Osteoblast (primary cell): ENCODE measurements at regions not wholly inside any gene's neighbourhood (a gene's known extent, or its start where the extent isn't known, plus 50 kb on each side); places are given as distances from the start of the nearest gene placed in this dataset.

ENCODE experiments used
- DNase-seq: peaks from one replicate; pipeline ENCODE4 v3.0.0; 2011; ENCODE audit warnings: low spot score, mixed read lengths; ENCODE audit not compliant: insufficient read length; ENCODE audit errors: missing footprints
- H2AFZ ChIP-seq: 2 replicates; pipeline ENCODE4 v1.6.0; 2011; ENCODE audit warnings: mild to moderate bottlenecking, low read length
- H3K27ac ChIP-seq: 2 replicates; pipeline ENCODE4 v1.5.1; 2011; ENCODE audit warnings: mild to moderate bottlenecking, low read depth, low read length, moderate library complexity
- H3K27me3 ChIP-seq: 2 replicates; pipeline ENCODE4 v1.6.0; 2012; ENCODE audit warnings: mild to moderate bottlenecking, control low read depth, inconsistent platforms, low read length, moderate library complexity; ENCODE audit not compliant: insufficient read depth
- H3K36me3 ChIP-seq: 2 replicates; pipeline ENCODE4 v1.5.1; 2011; ENCODE audit warnings: mild to moderate bottlenecking, low read length, control low read depth, moderate library complexity; ENCODE audit not compliant: insufficient read depth
- H3K4me1 ChIP-seq: 2 replicates; pipeline ENCODE4 v1.5.1; 2011; ENCODE audit warnings: mild to moderate bottlenecking, low read length, control low read depth, moderate library complexity; ENCODE audit not compliant: insufficient read depth
- H3K4me2 ChIP-seq: 2 replicates; pipeline ENCODE4 v1.6.0; 2011; ENCODE audit warnings: mild to moderate bottlenecking, low read length; ENCODE audit not compliant: insufficient read depth
- H3K4me3 ChIP-seq: fragments of 200-600 bp; sonication (generic); 3 replicates; pipeline ENCODE4 v1.5.1; 2012; ENCODE audit warnings: mild to moderate bottlenecking, low read length, inconsistent platforms; ENCODE audit not compliant: insufficient read depth
- H3K79me2 ChIP-seq: 2 replicates; pipeline ENCODE4 v1.6.0; 2012; ENCODE audit warnings: mild to moderate bottlenecking, low read length, control low read depth, inconsistent platforms; ENCODE audit not compliant: insufficient read depth
- H3K9me3 ChIP-seq: 2 replicates; pipeline ENCODE4 v1.5.1; 2011; ENCODE audit warnings: low read depth, low read length, control low read depth
- H4K20me1 ChIP-seq: 2 replicates; pipeline ENCODE4 v1.6.0; 2012; ENCODE audit warnings: mild to moderate bottlenecking, low read length, control low read depth; ENCODE audit not compliant: insufficient read depth
- TF ChIP-seq, protein P1 (sequence below): IDR thresholded peaks from 2 replicates; pipeline ENCODE4 v1.5.1; 2011; ENCODE audit warnings: mild to moderate bottlenecking, low read depth, low read length, moderate library complexity; ENCODE audit errors: extremely low read depth

DNA sequence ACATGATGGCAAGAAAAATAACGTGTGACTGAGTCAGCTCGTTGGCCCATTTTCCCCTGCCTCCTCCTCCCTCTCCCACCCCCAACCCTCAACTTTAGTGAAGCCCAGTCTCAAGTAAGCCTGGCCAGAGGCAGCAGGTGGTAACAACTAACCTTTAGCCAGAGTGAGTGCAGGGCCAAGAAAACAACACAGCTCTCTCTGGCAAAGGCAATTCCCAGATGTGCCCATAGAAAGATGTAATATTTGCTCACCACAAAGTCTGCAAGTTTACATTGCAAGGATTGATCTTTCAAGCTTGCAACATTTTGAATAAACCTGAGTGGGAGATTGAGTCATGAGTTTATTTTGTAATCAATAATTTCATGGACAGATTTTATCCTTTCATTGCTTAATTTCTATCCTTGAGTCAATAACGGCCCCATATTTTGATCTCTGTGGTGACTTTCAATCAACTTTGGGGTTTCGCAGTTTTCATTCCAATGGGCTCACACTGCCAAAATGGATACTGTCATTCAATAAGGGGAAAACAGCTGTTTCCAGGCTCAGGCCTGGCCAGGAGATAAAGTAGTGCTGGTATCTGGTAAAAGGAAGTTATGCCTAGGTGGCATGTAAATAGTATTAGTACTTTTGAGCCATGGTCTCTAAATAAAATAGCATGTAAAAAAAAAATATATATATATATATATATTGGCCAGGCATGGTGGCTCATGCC lies 130.7 kb upstream of the TMEM164 start:
- no peak overlapping the region for H3K4me3 ChIP-seq
- H3K36me3 ChIP-seq: no peaks in the 10 kb centered on the region
- TF ChIP-seq, protein P1, sequence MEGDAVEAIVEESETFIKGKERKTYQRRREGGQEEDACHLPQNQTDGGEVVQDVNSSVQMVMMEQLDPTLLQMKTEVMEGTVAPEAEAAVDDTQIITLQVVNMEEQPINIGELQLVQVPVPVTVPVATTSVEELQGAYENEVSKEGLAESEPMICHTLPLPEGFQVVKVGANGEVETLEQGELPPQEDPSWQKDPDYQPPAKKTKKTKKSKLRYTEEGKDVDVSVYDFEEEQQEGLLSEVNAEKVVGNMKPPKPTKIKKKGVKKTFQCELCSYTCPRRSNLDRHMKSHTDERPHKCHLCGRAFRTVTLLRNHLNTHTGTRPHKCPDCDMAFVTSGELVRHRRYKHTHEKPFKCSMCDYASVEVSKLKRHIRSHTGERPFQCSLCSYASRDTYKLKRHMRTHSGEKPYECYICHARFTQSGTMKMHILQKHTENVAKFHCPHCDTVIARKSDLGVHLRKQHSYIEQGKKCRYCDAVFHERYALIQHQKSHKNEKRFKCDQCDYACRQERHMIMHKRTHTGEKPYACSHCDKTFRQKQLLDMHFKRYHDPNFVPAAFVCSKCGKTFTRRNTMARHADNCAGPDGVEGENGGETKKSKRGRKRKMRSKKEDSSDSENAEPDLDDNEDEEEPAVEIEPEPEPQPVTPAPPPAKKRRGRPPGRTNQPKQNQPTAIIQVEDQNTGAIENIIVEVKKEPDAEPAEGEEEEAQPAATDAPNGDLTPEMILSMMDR: no peak
- H3K27ac ChIP-seq: no peak overlapping the region
- no peak overlapping the region for H3K4me2 ChIP-seq
- DNase-seq: no peak
- no peaks in the 10 kb centered on the region for H3K79me2 ChIP-seq
- no peaks in the 10 kb centered on the region for H4K20me1 ChIP-seq
- H3K4me1 ChIP-seq: no peaks in the 10 kb centered on the region
- no peaks in the 10 kb centered on the region for H3K9me3 ChIP-seq
- H2AFZ ChIP-seq: no peak overlapping the region
- H3K27me3 ChIP-seq: peaks cover 10% of the 10 kb centered on the region

DNA sequence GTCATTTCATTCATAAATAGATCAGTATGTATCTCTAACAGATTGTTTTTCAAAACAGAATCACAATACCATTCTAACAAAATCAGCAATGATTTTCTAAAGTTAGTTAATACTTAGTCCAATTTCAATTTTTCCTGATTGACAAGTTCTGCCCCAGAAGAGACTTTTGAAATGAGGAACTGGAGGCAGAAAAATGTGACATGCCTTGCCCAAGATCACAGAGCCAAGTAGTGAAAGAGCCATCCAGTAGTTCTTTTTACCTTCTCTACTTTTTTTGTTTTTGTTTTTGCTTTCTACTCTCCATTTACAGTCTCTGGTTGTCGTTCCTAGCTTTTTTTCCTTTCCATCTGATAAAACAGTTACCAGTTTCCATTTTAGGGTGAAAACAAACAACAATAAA lies 129.3 kb upstream of the TMEM164 start:
- no peak overlapping the region for H2AFZ ChIP-seq
- H4K20me1 ChIP-seq: no peaks in the 10 kb centered on the region
- TF ChIP-seq, protein P1: no peak
- H3K79me2 ChIP-seq: no peaks in the 10 kb centered on the region
- no peak overlapping the region for H3K27ac ChIP-seq
- DNase-seq: no peak
- H3K9me3 ChIP-seq: no peaks in the 10 kb centered on the region
- no peak overlapping the region for H3K4me2 ChIP-seq
- H3K36me3 ChIP-seq: no peaks in the 10 kb centered on the region
- H3K4me3 ChIP-seq: no peak overlapping the region
- H3K27me3 ChIP-seq: peaks cover 12% of the 10 kb centered on the region
- no peaks in the 10 kb centered on the region for H3K4me1 ChIP-seq

DNA sequence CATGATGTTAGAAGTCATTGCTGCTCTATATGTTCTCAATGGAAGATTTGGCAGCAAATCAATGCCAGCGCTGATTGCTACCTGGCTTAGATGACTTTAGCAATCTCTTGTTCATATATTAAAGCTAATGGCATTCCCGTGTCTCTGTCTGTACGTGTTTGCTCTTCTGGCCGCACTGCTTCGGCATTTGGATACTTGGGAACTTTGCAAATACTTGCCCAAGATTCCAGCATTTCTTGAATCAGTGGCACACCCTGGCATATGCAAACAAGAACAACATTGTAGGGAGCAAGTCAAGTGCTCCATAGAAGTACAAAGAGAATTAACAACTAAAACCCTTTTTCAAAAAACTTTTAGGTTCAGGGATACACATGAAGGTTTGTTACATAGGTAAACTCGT lies 128.9 kb upstream of the TMEM164 start:
- H4K20me1 ChIP-seq: no peaks in the 10 kb centered on the region
- H3K4me1 ChIP-seq: no peaks in the 10 kb centered on the region
- no peak overlapping the region for H3K4me2 ChIP-seq
- TF ChIP-seq, protein P1: no peak
- H3K79me2 ChIP-seq: no peaks in the 10 kb centered on the region
- H3K4me3 ChIP-seq: no peak overlapping the region
- no peaks in the 10 kb centered on the region for H3K9me3 ChIP-seq
- H3K27me3 ChIP-seq: peaks cover 13% of the 10 kb centered on the region
- no peak overlapping the region for H3K27ac ChIP-seq
- H2AFZ ChIP-seq: no peak overlapping the region
- no peak for DNase-seq
- no peaks in the 10 kb centered on the region for H3K36me3 ChIP-seq

DNA sequence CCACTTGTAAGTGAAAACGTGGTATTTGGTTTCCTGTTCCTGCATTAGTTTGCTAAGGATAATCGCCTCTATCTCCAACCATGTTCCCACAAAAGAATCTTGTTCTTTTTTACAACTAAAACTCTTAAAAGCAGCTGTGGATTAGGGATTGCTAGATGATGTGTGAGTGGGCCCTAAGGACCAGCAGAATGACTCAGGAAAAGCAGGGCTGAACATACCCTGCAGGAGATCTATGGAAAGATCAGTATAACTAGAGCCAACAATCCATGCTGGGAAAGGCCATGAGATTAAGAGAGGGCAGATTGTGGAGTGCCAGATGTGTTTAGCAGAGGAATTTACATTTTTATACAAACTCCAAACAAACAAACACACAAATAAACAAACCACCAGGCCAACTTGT lies 128.4 kb upstream of the TMEM164 start:
- DNase-seq: no peak
- Histone ChIP-seq H3K4me1 (no peaks in the 10 kb centered on the region), H3K9me3 (no peaks in the 10 kb centered on the region), H3K4me2 (no peak overlapping the region), H3K79me2 (no peaks in the 10 kb centered on the region), H4K20me1 (no peaks in the 10 kb centered on the region), H3K27me3 (peaks cover 13% of the 10 kb centered on the region), H3K36me3 (no peaks in the 10 kb centered on the region), H3K4me3 (no peak overlapping the region), H3K27ac (no peak overlapping the region), H2AFZ (peak overlapping the region; percentile 29)
- TF ChIP-seq, protein P1: no peak
